Gastrocnemius medialis (tissue), 4 donors: ENCODE measurements at regions not wholly inside any gene's neighbourhood (a gene's known extent, or its start where the extent isn't known, plus 50 kb on each side); places are given as distances from the start of the nearest gene placed in this dataset.

Experiments
- ATAC-seq, 2 donors: fragments of 150-250 bp; one replicate each; pipeline ENCODE4 v1.9.1; 2016
- DNase-seq, 2 donors: peaks; one replicate each; pipeline ENCODE4 v3.0.0-alpha.2; 2019
- H3K27ac ChIP-seq, 4 donors: fragments of 200-600 bp; sonication (generic); 1 replicate in 1 of 4; 2 replicates in 3 of 4; pipeline ENCODE4 v1.5.1; 2016 to 2018; ENCODE audit warnings: mild to moderate bottlenecking in 2 of 4, moderate library complexity in 1 of 4
- H3K27me3 ChIP-seq, 3 donors: fragments of 200-600 bp; sonication (generic) in 2 of 3; 1 replicate in 1 of 3; 2 replicates in 2 of 3; pipeline versions ENCODE4 v1.5.1 to v1.6.0; 2016 to 2019; ENCODE audit warnings: mild to moderate bottlenecking in 1 of 3, moderate library complexity in 1 of 3
- H3K36me3 ChIP-seq, 2 donors: fragments of 200-600 bp; sonication (generic) in 1 of 2; one replicate each; pipeline ENCODE4 v1.5.1; 2017 to 2018
- H3K4me1 ChIP-seq, 2 donors: fragments of 200-600 bp; sonication (generic) in 1 of 2; one replicate each; pipeline ENCODE4 v1.5.1; 2016 to 2017; ENCODE audit warnings: mild to moderate bottlenecking in 2 of 2
- H3K4me3 ChIP-seq, 4 donors: fragments of 200-600 bp; sonication (generic) in 3 of 4; 1 replicate in 1 of 4; 2 replicates in 3 of 4; pipeline ENCODE4 v1.5.1; 2016 to 2019; ENCODE audit warnings: mild to moderate bottlenecking in 2 of 4
- H3K9me3 ChIP-seq, 3 donors: fragments of 200-600 bp; sonication (generic) in 2 of 3; 1 replicate in 1 of 3; 2 replicates in 2 of 3; pipeline ENCODE4 v1.5.1; 2016 to 2019
- CTCF ChIP-seq, 5 experiments: fragments of 450-650 bp in 3 of 5; fragments of 200-600 bp in 2 of 5; sonication (generic) in 2 of 5; IDR thresholded peaks in 4 of 5; conservative IDR thresholded peaks in 1 of 5; 1 replicate in 4 of 5; 2 replicates in 1 of 5; pipeline ENCODE4 v1.5.1; 2016 to 2019; ENCODE audit warnings: antibody characterized with exemption in 5 of 5, mild to moderate bottlenecking in 3 of 5, moderate library complexity in 3 of 5
- POLR2A ChIP-seq, 2 donors: fragments of 450-650 bp; IDR thresholded peaks; one replicate each; pipeline ENCODE4 v1.6.1; 2017; ENCODE audit warnings: antibody characterized with exemption in 2 of 2, mild to moderate bottlenecking in 2 of 2, moderate library complexity in 2 of 2
- in situ Hi-C, 4 donors: fragments of 200-750 bp; cut with MboI; loops; one replicate each; pipeline versions ENCODE4 v1.15.0 to v1.8.0; 2017; ENCODE audit warnings: low sequenced_read_pairs in 4 of 4
- intact Hi-C: fragments of 100-400 bp; cut with DNase I; formaldehyde crosslinking; loops from one replicate; pipeline ENCODE4 v1.15.1; 2023; ENCODE audit warnings: low total_unique reads

- intact Hi-C loops, result no loop called here
- Histone ChIP-seq H3K4me3 (no peak overlapping the region), H3K27ac (no peak overlapping the region), H3K36me3 (no peaks in the 10 kb centered on the region), H3K9me3 (no peaks in the 10 kb centered on the region), H3K27me3 (no peaks in the 10 kb centered on the region), H3K4me1 (no peaks in the 10 kb centered on the region)
- ATAC-seq, result no peak
- no peak for DNase-seq
- no peak for TF ChIP-seq POLR2A (IDR thresholded peaks at IDR 0.05)
- TF ChIP-seq CTCF (IDR thresholded peaks at IDR 0.05 in 4 of 5, conservative IDR thresholded peaks at IDR 0.05 in 1 of 5), result no peak
- in situ Hi-C loops, result loop anchor here in 1 of 4 donors (25.0 kb wide), 1 partner anchor 94 kb away; no protein-coding TSS in a partner anchor
Observed at GRCh38 chr7:63042730-63043511, 955.7 kb upstream of the ZNF722 start.

- intact Hi-C loops, result no loop called here
- no peaks in the 10 kb centered on the region for H3K4me1 ChIP-seq
- no peaks in the 10 kb centered on the region for H3K9me3 ChIP-seq
- no peak for TF ChIP-seq POLR2A (IDR thresholded peaks at IDR 0.05)
- in situ Hi-C loops, result loop anchor here in 1 of 4 donors (25.0 kb wide), 1 partner anchor 93 kb away; no protein-coding TSS in a partner anchor
- H3K27me3 ChIP-seq, result no peaks in the 10 kb centered on the region
- H3K27ac ChIP-seq, result no peak overlapping the region
- ATAC-seq (no peak), DNase-seq (no peak)
- no peak overlapping the region for H3K4me3 ChIP-seq
- no peaks in the 10 kb centered on the region for H3K36me3 ChIP-seq
Observed at GRCh38 chr7:63043657-63044543, 954.7 kb upstream of the ZNF722 start.

GRCh38 chr7:63044721-63045120, 953.9 kb upstream of the ZNF722 start:
- in situ Hi-C loops, result loop anchor here in 1 of 4 donors (25.0 kb wide), 1 partner anchor 93 kb away; no protein-coding TSS in a partner anchor
- DNase-seq, result no peak
- TF ChIP-seq CTCF (IDR thresholded peaks at IDR 0.05 in 4 of 5, conservative IDR thresholded peaks at IDR 0.05 in 1 of 5) (no peak), POLR2A (IDR thresholded peaks at IDR 0.05) (no peak)
- Histone ChIP-seq H3K27me3 (no peaks in the 10 kb centered on the region), H3K9me3 (no peaks in the 10 kb centered on the region), H3K36me3 (no peaks in the 10 kb centered on the region), H3K4me3 (no peak overlapping the region), H3K4me1 (no peaks in the 10 kb centered on the region), H3K27ac (no peak overlapping the region)
- no peak for ATAC-seq
- intact Hi-C loops, result no loop called here

- intact Hi-C loops, result no loop called here
- no peaks in the 10 kb centered on the region for H3K9me3 ChIP-seq
- no peaks in the 10 kb centered on the region for H3K4me1 ChIP-seq
- no peak overlapping the region for H3K4me3 ChIP-seq
- no peak for DNase-seq
- in situ Hi-C loops, result loop anchor here in 1 of 4 donors (25.0 kb wide), 1 partner anchor 92 kb away; no protein-coding TSS in a partner anchor
- no peaks in the 10 kb centered on the region for H3K36me3 ChIP-seq
- no peak for ATAC-seq
- H3K27ac ChIP-seq, result no peak overlapping the region
- no peaks in the 10 kb centered on the region for H3K27me3 ChIP-seq
- no peak for TF ChIP-seq CTCF (IDR thresholded peaks at IDR 0.05 in 4 of 5, conservative IDR thresholded peaks at IDR 0.05 in 1 of 5)
- no peak for TF ChIP-seq POLR2A (IDR thresholded peaks at IDR 0.05)
Observed at GRCh38 chr7:63045575-63045974, 953.1 kb upstream of the ZNF722 start.

- in situ Hi-C loops, result loop anchor here in 1 of 4 donors (25.0 kb wide), 1 partner anchor 91 kb away; no protein-coding TSS in a partner anchor
- Histone ChIP-seq H3K27ac (no peak overlapping the region), H3K4me1 (no peaks in the 10 kb centered on the region), H3K27me3 (no peaks in the 10 kb centered on the region), H3K9me3 (no peaks in the 10 kb centered on the region), H3K4me3 (no peak overlapping the region), H3K36me3 (no peaks in the 10 kb centered on the region)
- TF ChIP-seq POLR2A (IDR thresholded peaks at IDR 0.05) (no peak), CTCF (IDR thresholded peaks at IDR 0.05 in 4 of 5, conservative IDR thresholded peaks at IDR 0.05 in 1 of 5) (no peak)
- ATAC-seq, result no peak
- DNase-seq, result no peak
- intact Hi-C loops, result no loop called here
Observed at GRCh38 chr7:63046612-63047011, 952.0 kb upstream of the ZNF722 start.
